H9 (cell line): ENCODE measurements at regions not wholly inside any gene's neighbourhood (a gene's known extent, or its start where the extent isn't known, plus 50 kb on each side); places are given as distances from the start of the nearest gene placed in this dataset.
"Not testable (repeated sequence)": the region's sequence is repeated elsewhere in the genome, so short reads cannot be mapped to it uniquely, and the experiment has no call there.

Experiments
- DNase-seq: peaks from one replicate; pipeline ENCODE4 v3.0.0-alpha.2; 2017
- H2AFZ ChIP-seq: one replicate; pipeline ENCODE4 v1.6.1; 2013; ENCODE audit warnings: mild to moderate bottlenecking, low read length, control low read depth, moderate library complexity
- H2AK5ac ChIP-seq: 2 replicates; pipeline ENCODE4 v1.6.1; 2013; ENCODE audit warnings: low read length, control low read depth, mixed read lengths; ENCODE audit not compliant: insufficient read length
- H2BK120ac ChIP-seq: one replicate; pipeline ENCODE4 v1.6.1; 2013; ENCODE audit warnings: low read depth, mild to moderate bottlenecking, low read length, control low read depth, inconsistent platforms; ENCODE audit not compliant: poor library complexity, severe bottlenecking
- H2BK12ac ChIP-seq: 2 replicates; pipeline ENCODE4 v1.6.1; 2013; ENCODE audit warnings: low read length, control low read depth, mixed read lengths, low read depth; ENCODE audit not compliant: insufficient read length
- H2BK15ac ChIP-seq: 2 replicates; pipeline ENCODE4 v1.6.1; 2013; ENCODE audit warnings: low read depth, low read length, control low read depth
- H2BK20ac ChIP-seq: one replicate; pipeline ENCODE4 v1.6.1; 2013; ENCODE audit warnings: low read depth, mild to moderate bottlenecking, low read length, control low read depth, inconsistent platforms; ENCODE audit not compliant: poor library complexity, severe bottlenecking
- H2BK5ac ChIP-seq: 2 replicates; pipeline ENCODE4 v1.6.1; 2013; ENCODE audit warnings: low read length, control low read depth, mixed read lengths; ENCODE audit not compliant: insufficient read length
- H3K14ac ChIP-seq: 2 replicates; pipeline ENCODE4 v1.6.1; 2013; ENCODE audit warnings: low read length, control low read depth; ENCODE audit not compliant: insufficient read depth
- H3K18ac ChIP-seq: 2 replicates; pipeline ENCODE4 v1.6.1; 2013; ENCODE audit warnings: low read depth, mild to moderate bottlenecking, mixed read lengths, low read length, control low read depth; ENCODE audit not compliant: insufficient read length
- H3K23ac ChIP-seq: 2 replicates; pipeline ENCODE4 v1.6.1; 2013; ENCODE audit warnings: low read length, control low read depth, mixed read lengths, low read depth; ENCODE audit not compliant: insufficient read length
- H3K23me2 ChIP-seq: 2 replicates; pipeline ENCODE4 v1.6.1; 2013; ENCODE audit warnings: low read depth, mild to moderate bottlenecking, mixed read lengths, low read length, control low read depth; ENCODE audit not compliant: insufficient read length, poor library complexity, severe bottlenecking
- H3K27ac ChIP-seq: 2 replicates; pipeline ENCODE4 v1.5.1; 2013; ENCODE audit warnings: low read length, control low read depth, mixed read lengths, low read depth; ENCODE audit not compliant: insufficient read length
- H3K27me3 ChIP-seq: 2 replicates; pipeline ENCODE4 v1.6.1; 2013; ENCODE audit warnings: low read length, control low read depth, inconsistent platforms; ENCODE audit not compliant: insufficient read depth
- H3K4ac ChIP-seq: 2 replicates; pipeline ENCODE4 v1.6.1; 2013; ENCODE audit warnings: low read depth, mild to moderate bottlenecking, control low read depth, inconsistent platforms, low read length, moderate library complexity
- H3K4me1 ChIP-seq: 2 replicates; pipeline ENCODE4 v1.6.1; 2013; ENCODE audit warnings: low read length, control low read depth, inconsistent platforms; ENCODE audit not compliant: insufficient read depth
- H3K4me2 ChIP-seq: 2 replicates; pipeline ENCODE4 v1.6.1; 2013; ENCODE audit warnings: low read length, control low read depth, mixed read lengths; ENCODE audit not compliant: insufficient read length, insufficient read depth
- H3K56ac ChIP-seq: 2 replicates; pipeline ENCODE4 v1.6.1; 2013; ENCODE audit warnings: low read depth, mild to moderate bottlenecking, mixed read lengths, low read length, control low read depth; ENCODE audit not compliant: insufficient read length
- H3K79me1 ChIP-seq: 2 replicates; pipeline ENCODE4 v1.6.1; 2013; ENCODE audit warnings: low read depth, mild to moderate bottlenecking, moderate library complexity, low read length, control low read depth, inconsistent platforms; ENCODE audit not compliant: insufficient read depth, poor library complexity, severe bottlenecking
- H3K79me2 ChIP-seq: 2 replicates; pipeline ENCODE4 v1.6.1; 2013; ENCODE audit warnings: low read length, control low read depth, inconsistent platforms; ENCODE audit not compliant: insufficient read depth
- H3K9ac ChIP-seq: 2 replicates; pipeline ENCODE4 v1.6.1; 2013; ENCODE audit warnings: low read length, control low read depth, mixed read lengths; ENCODE audit not compliant: insufficient read length; ENCODE audit errors: extremely low read depth
- H3K9me3 ChIP-seq: one replicate; pipeline ENCODE4 v1.6.1; 2013; ENCODE audit warnings: low read depth, low read length, inconsistent platforms; ENCODE audit not compliant: control insufficient read depth
- H3T11ph ChIP-seq: one replicate; pipeline ENCODE4 v1.6.1; 2013; ENCODE audit warnings: mild to moderate bottlenecking, low read length, control low read depth, inconsistent platforms
- H4K20me1 ChIP-seq: one replicate; pipeline ENCODE4 v1.6.1; 2013; ENCODE audit not compliant: control insufficient read depth, insufficient read length, insufficient read depth
- H4K5ac ChIP-seq: 2 replicates; pipeline ENCODE4 v1.6.1; 2013; ENCODE audit warnings: low read depth, mild to moderate bottlenecking, mixed read lengths, low read length, control low read depth; ENCODE audit not compliant: insufficient read length
- H4K8ac ChIP-seq: replicated peaks from 2 replicates; pipeline ENCODE4 v1.6.1; 2013; ENCODE audit warnings: low read length, control low read depth, mixed read lengths, low read depth; ENCODE audit not compliant: insufficient read length
- H4K91ac ChIP-seq: 2 replicates; pipeline ENCODE4 v1.6.1; 2013; ENCODE audit warnings: low read depth, mild to moderate bottlenecking, moderate library complexity, mixed read lengths, low read length, control low read depth; ENCODE audit not compliant: insufficient read length
- H3K27ac Mint-ChIP-seq, 3 experiments: 2 replicates in 2 of 3; 3 replicates in 1 of 3; pipeline ENCODE4 v1.8.0; 2020 to 2021; ENCODE audit warnings: mixed read lengths in 3 of 3, mild to moderate bottlenecking in 1 of 3, moderate library complexity in 1 of 3
- H3K27me3 Mint-ChIP-seq: 2 replicates; pipeline ENCODE4 v1.8.0; 2021; ENCODE audit warnings: low read depth, mild to moderate bottlenecking, moderate library complexity, mixed read lengths
- H3K36me3 Mint-ChIP-seq, 3 experiments: 2 replicates in 2 of 3; 3 replicates in 1 of 3; pipeline ENCODE4 v1.8.0; 2020 to 2021; ENCODE audit warnings: low read depth in 3 of 3, mixed read lengths in 3 of 3; ENCODE audit not compliant: insufficient read depth in 1 of 3
- H3K4me1 Mint-ChIP-seq, 2 experiments: 2 replicates each; pipeline ENCODE4 v1.8.0; 2020; ENCODE audit warnings: mixed read lengths in 2 of 2
- H3K4me3 Mint-ChIP-seq, 2 experiments: 2 replicates in 1 of 2; 3 replicates in 1 of 2; pipeline ENCODE4 v1.8.0; 2020 to 2021; ENCODE audit warnings: mild to moderate bottlenecking in 2 of 2, mixed read lengths in 2 of 2, moderate library complexity in 1 of 2
- H3K9me3 Mint-ChIP-seq, 2 experiments: 2 replicates in 1 of 2; 3 replicates in 1 of 2; pipeline ENCODE4 v1.8.0; 2020; ENCODE audit warnings: mild to moderate bottlenecking in 2 of 2, mixed read lengths in 2 of 2, moderate library complexity in 1 of 2
- WGBS: extraction: QIAGEN DNeasy Blood & Tissue Kit; methylation state at CpG from one replicate; pipeline ENCODE4 v1.1.7; 2013; ENCODE audit warnings: missing lambda C conversion rate, low lambda C conversion rate, mixed read lengths; ENCODE audit not compliant: insufficient read length; ENCODE audit errors: extremely low coverage; 5-methylcytosine and 5-hydroxymethylcytosine counted together

- not testable (repeated sequence) for H2BK12ac ChIP-seq, H3K4me3 Mint-ChIP-seq, H2BK5ac ChIP-seq, H3K14ac ChIP-seq, H3K27me3 ChIP-seq, H3K79me2 ChIP-seq, H3T11ph ChIP-seq, H3K4ac ChIP-seq, H4K91ac ChIP-seq, H3K4me1 Mint-ChIP-seq, H3K27ac Mint-ChIP-seq, DNase-seq, H3K23me2 ChIP-seq, H3K36me3 Mint-ChIP-seq, H3K4me2 ChIP-seq, H4K20me1 ChIP-seq, H3K9me3 Mint-ChIP-seq, H2BK15ac ChIP-seq, H2AK5ac ChIP-seq, H3K9me3 ChIP-seq, H2AFZ ChIP-seq, H3K18ac ChIP-seq, H3K4me1 ChIP-seq, H4K8ac ChIP-seq, H2BK20ac ChIP-seq, H3K56ac ChIP-seq, H4K5ac ChIP-seq, H3K23ac ChIP-seq, H3K9ac ChIP-seq, H3K79me1 ChIP-seq, H3K27ac ChIP-seq, H3K27me3 Mint-ChIP-seq, H2BK120ac ChIP-seq
- WGBS, result no CpG with 5 or more reads among the region's 5 CpGs
These were observed 66.0 kb upstream of the DEFB108B start for GRCh38 chr11:71767016-71767415.

GRCh38 chr11:71772193-71772592 is 60.8 kb upstream of the DEFB108B start:
- H3K79me1 ChIP-seq, H3K36me3 Mint-ChIP-seq, H2AK5ac ChIP-seq, H3K9me3 ChIP-seq, H3K23ac ChIP-seq, H3K9me3 Mint-ChIP-seq, H2BK12ac ChIP-seq, H3K27ac ChIP-seq, H3K14ac ChIP-seq, H3K9ac ChIP-seq, H2BK15ac ChIP-seq, H2BK120ac ChIP-seq, H3K27me3 Mint-ChIP-seq, H2BK20ac ChIP-seq, H3K4me3 Mint-ChIP-seq, H4K91ac ChIP-seq, H4K5ac ChIP-seq, H3T11ph ChIP-seq, DNase-seq, H3K4me1 ChIP-seq, H3K4ac ChIP-seq, H3K4me1 Mint-ChIP-seq, H3K23me2 ChIP-seq, H4K20me1 ChIP-seq, H3K56ac ChIP-seq, H3K18ac ChIP-seq, H4K8ac ChIP-seq, H3K27me3 ChIP-seq, H2AFZ ChIP-seq, H2BK5ac ChIP-seq, H3K4me2 ChIP-seq, H3K79me2 ChIP-seq: not testable (repeated sequence)
- WGBS, result no CpG with 5 or more reads among the region's 12 CpGs
- peak overlapping the region in 1 of 3 experiments; percentile 57; a peak in 1 of 7 replicates for H3K27ac Mint-ChIP-seq
